RWPE2 (cell line): ENCODE measurements at regions not wholly inside any gene's neighbourhood (a gene's known extent, or its start where the extent isn't known, plus 50 kb on each side); places are given as distances from the start of the nearest gene placed in this dataset.

Source experiments
- ATAC-seq: fragments of 200-7000 bp; cut with Tn5 transposase; 3 replicates; pipeline ENCODE4 v1.9.1; 2021; ENCODE audit warnings: low read depth
- DNase-seq: peaks from one replicate; pipeline ENCODE4 v3.0.0-alpha.2; 2020; ENCODE audit warnings: low spot score
- H3K27ac ChIP-seq: fragments of 450-650 bp; 2 replicates; pipeline ENCODE4 v1.5.1; 2017; ENCODE audit warnings: mild to moderate bottlenecking; ENCODE audit not compliant: poor library complexity, severe bottlenecking
- H3K27me3 ChIP-seq: fragments of 250-450 bp; sonication (Bioruptor Pico); 2 replicates; pipeline ENCODE4 v1.5.1; 2021; ENCODE audit warnings: mild to moderate bottlenecking, moderate library complexity; ENCODE audit not compliant: insufficient read depth, poor library complexity, severe bottlenecking
- H3K36me3 ChIP-seq: fragments of 250-450 bp; sonication (Bioruptor Pico); 2 replicates; pipeline ENCODE4 v1.5.1; 2020; ENCODE audit warnings: low read depth, mild to moderate bottlenecking, moderate library complexity
- H3K4me1 ChIP-seq: fragments of 250-450 bp; sonication (Bioruptor Pico); 2 replicates; pipeline ENCODE4 v1.5.1; 2021; ENCODE audit warnings: mild to moderate bottlenecking, moderate library complexity; ENCODE audit not compliant: insufficient read depth, poor library complexity, severe bottlenecking
- H3K4me3 ChIP-seq: fragments of 250-450 bp; sonication (Bioruptor Pico); 2 replicates; pipeline ENCODE4 v1.5.1; 2021; ENCODE audit warnings: mild to moderate bottlenecking, moderate library complexity; ENCODE audit not compliant: severe bottlenecking
- H3K9me3 ChIP-seq: fragments of 250-450 bp; sonication (Bioruptor Pico); 2 replicates; pipeline ENCODE4 v1.5.1; 2021; ENCODE audit warnings: mild to moderate bottlenecking, moderate library complexity; ENCODE audit not compliant: severe bottlenecking
- TF ChIP-seq, protein P1 (sequence below): fragments of 450-650 bp; IDR thresholded peaks from one replicate; pipeline ENCODE4 v1.5.1; 2017; ENCODE audit warnings: mild to moderate bottlenecking, moderate library complexity; ENCODE audit not compliant: poor library complexity, severe bottlenecking

DNA sequence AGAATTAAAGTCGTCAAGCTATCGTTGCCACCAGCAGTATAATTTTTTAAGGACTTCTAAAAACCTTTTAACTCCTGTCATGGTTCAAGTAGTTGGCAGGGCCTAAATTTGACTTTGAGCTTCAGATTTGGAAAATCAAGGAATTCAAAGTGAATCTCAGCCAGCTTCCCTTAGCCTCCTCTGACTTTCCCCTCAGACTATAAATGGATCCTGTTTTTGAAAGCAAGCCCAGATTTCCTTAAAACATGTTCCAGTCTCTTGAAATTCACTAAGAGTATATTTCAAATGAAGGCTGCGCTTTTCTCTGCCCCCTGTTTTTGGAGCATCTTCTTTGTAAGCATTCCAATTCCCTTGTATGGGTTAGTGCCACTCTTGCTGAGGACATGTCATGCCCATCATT, 101.8 kb upstream of the CDH8 start:
- Histone ChIP-seq H3K36me3 (no peaks in the 10 kb centered on the region), H3K27me3 (no peaks in the 10 kb centered on the region), H3K9me3 (no peaks in the 10 kb centered on the region), H3K27ac (no peak overlapping the region), H3K4me3 (no peak overlapping the region), H3K4me1 (no peaks in the 10 kb centered on the region)
- ATAC-seq (no peak), DNase-seq (no peak)
- TF ChIP-seq, protein P1, sequence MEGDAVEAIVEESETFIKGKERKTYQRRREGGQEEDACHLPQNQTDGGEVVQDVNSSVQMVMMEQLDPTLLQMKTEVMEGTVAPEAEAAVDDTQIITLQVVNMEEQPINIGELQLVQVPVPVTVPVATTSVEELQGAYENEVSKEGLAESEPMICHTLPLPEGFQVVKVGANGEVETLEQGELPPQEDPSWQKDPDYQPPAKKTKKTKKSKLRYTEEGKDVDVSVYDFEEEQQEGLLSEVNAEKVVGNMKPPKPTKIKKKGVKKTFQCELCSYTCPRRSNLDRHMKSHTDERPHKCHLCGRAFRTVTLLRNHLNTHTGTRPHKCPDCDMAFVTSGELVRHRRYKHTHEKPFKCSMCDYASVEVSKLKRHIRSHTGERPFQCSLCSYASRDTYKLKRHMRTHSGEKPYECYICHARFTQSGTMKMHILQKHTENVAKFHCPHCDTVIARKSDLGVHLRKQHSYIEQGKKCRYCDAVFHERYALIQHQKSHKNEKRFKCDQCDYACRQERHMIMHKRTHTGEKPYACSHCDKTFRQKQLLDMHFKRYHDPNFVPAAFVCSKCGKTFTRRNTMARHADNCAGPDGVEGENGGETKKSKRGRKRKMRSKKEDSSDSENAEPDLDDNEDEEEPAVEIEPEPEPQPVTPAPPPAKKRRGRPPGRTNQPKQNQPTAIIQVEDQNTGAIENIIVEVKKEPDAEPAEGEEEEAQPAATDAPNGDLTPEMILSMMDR: no peak

DNA sequence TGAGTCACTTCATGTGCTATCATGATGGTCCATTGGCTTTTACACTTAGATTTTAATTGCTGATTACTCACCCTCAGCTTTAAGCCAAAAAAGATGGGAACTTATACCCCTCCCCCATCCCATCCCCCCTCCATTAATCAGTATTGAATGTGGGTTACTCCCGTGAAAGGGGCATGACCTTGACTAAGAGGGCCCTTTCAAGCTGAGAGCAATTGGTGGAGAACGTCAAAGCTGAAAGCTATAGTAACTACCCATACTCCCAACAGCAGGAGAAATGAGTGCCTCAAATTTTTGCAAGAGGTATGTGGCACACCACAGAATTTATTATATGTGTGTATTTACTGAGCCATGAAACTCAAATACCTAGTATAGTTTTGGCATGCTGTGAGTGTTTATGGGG, 99.7 kb upstream of the CDH8 start:
- Histone ChIP-seq H3K4me3 (no peak overlapping the region), H3K9me3 (no peaks in the 10 kb centered on the region), H3K4me1 (no peaks in the 10 kb centered on the region), H3K27me3 (no peaks in the 10 kb centered on the region), H3K36me3 (no peaks in the 10 kb centered on the region), H3K27ac (no peak overlapping the region)
- DNase-seq: no peak
- no peak for ATAC-seq
- TF ChIP-seq, protein P1: no peak

DNA sequence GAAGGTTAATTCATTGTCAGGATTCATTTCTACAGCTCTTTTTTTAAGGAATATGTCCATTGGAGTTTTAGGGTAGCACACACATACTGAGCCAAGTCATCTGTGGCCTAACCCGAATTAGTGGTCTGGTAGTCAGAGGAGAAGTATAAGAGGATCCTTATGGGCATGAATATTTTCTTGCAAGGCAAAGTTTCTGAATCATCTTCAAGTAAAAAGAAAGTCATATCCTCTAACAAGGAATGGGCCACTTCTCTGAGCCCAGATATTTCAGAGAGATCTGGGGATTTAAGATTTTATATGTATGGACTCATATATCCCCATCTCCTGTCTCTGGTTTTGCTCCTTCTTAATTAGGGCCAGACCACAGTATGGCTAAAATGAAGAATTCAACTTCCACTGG, 99.2 kb upstream of the CDH8 start:
- Histone ChIP-seq H3K4me1 (no peaks in the 10 kb centered on the region), H3K4me3 (no peak overlapping the region)

DNA sequence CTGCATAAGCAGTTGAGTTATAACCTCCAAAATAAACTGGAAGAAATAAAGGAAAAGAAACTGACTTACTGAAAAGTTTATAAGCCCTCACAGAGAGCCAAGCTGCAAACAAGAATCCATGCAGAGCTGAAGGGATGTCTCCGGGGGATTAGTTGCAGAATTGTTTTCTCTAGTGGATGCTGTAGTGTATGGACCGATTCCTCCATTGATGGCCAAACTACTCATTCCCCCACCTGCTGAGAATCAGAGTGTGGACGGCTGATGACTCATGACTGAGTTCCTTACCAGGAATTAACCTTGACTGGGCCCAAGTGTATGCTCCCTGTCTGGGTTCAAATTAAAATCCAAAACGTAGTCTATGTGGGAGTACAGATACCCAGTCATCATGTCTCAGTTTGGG, 93.9 kb upstream of the CDH8 start:
- Histone ChIP-seq H3K27ac (no peak overlapping the region), H3K27me3 (no peaks in the 10 kb centered on the region), H3K36me3 (no peaks in the 10 kb centered on the region), H3K4me1 (no peaks in the 10 kb centered on the region), H3K9me3 (no peaks in the 10 kb centered on the region), H3K4me3 (no peak overlapping the region)
- DNase-seq (no peak), ATAC-seq (no peak)
- TF ChIP-seq, protein P1: no peak

More for the DNA sequence above, 99.2 kb upstream of the CDH8 start:
- TF ChIP-seq, protein P1: no peak
- no peak for ATAC-seq
- no peaks in the 10 kb centered on the region for H3K9me3 ChIP-seq
- H3K27me3 ChIP-seq: no peaks in the 10 kb centered on the region
- H3K36me3 ChIP-seq: no peaks in the 10 kb centered on the region
- H3K27ac ChIP-seq: no peak overlapping the region
- DNase-seq: no peak

DNA sequence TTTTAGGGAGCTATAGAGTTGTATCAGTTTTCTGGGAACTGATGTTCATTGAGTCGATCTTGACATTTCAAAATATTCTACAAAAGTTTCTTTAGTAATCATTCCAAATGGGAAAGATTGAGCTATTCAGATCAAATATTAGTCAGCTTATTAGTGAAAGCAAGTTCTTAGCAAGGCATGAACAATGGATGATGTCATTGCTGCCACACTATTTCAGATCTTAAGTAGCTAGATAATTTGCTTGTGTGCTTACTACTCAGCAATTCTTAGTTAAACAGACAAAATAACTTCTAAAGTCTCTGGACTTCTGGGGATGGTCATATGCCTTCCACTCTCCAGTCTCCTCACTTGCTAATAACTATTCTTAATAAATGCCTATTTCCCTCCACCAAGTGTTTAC, 69.0 kb upstream of the CDH8 start:
- no peak for DNase-seq
- Histone ChIP-seq H3K27me3 (peaks cover 6% of the 10 kb centered on the region), H3K4me1 (no peaks in the 10 kb centered on the region), H3K27ac (no peak overlapping the region), H3K9me3 (no peaks in the 10 kb centered on the region), H3K36me3 (no peaks in the 10 kb centered on the region), H3K4me3 (no peak overlapping the region)
- ATAC-seq: no peak
- TF ChIP-seq, protein P1: no peak
